GM13976 (cell line): ENCODE measurements at regions not wholly inside any gene's neighbourhood (a gene's known extent, or its start where the extent isn't known, plus 50 kb on each side); places are given as distances from the start of the nearest gene placed in this dataset.

Source experiments
- DNase-seq: peaks from one replicate; pipeline ENCODE4 v3.0.0; 2012; ENCODE audit warnings: low spot score
- CTCF ChIP-seq: IDR thresholded peaks from 2 replicates; pipeline ENCODE4 v1.5.1; 2012; ENCODE audit warnings: borderline replicate concordance, mild to moderate bottlenecking; ENCODE audit not compliant: insufficient read depth; ENCODE audit errors: extremely low read depth, missing control alignments, control extremely low read depth
- in situ Hi-C: fragments of 300-500 bp; cut with MboI; formaldehyde crosslinking; loops from one replicate; pipeline ENCODE4 v1.12.0; 2022; ENCODE audit warnings: low sequenced_read_pairs, mixed read lengths, inconsistent platforms; ENCODE audit not compliant: unreplicated experiment

- no peak for TF ChIP-seq CTCF
- in situ Hi-C loops, result no loop called here
Measured at GRCh38 chr3:154542837-154543236, 112.8 kb upstream of the GPR149 start.

GRCh38 chr3:154540950-154541604 lies 111.1 kb upstream of the GPR149 start:
- TF ChIP-seq CTCF, result no peak
- DNase-seq, result no peak
- in situ Hi-C loops, result no loop called here

More at GRCh38 chr3:154542837-154543236, 112.8 kb upstream of the GPR149 start:
- DNase-seq, result no peak

- in situ Hi-C loops, result no loop called here
- DNase-seq, result no peak
- TF ChIP-seq CTCF, result no peak
Measured at GRCh38 chr3:154538566-154539360, 108.8 kb upstream of the GPR149 start.

- DNase-seq, result no peak
- no peak for TF ChIP-seq CTCF
- in situ Hi-C loops, result no loop called here
Measured at GRCh38 chr3:154536751-154537150, 106.8 kb upstream of the GPR149 start.

- no peak for DNase-seq
Measured at GRCh38 chr3:154522036-154522602, 92.1 kb upstream of the GPR149 start.

More at GRCh38 chr3:154522036-154522602, 92.1 kb upstream of the GPR149 start:
- in situ Hi-C loops, result no loop called here
- TF ChIP-seq CTCF, result no peak
